ENCODE measurements at regions not wholly inside any gene's neighbourhood (a gene's known extent, or its start where the extent isn't known, plus 50 kb on each side); places are given as distances from the start of the nearest gene placed in this dataset.

- DNase-seq (ENCODE audit: low spot score): no peak
Measured at GRCh38 chr11:128095466-128095981, 491.8 kb downstream of the ETS1 start.

GRCh38 chr11:128093689-128094088 is 493.7 kb downstream of the ETS1 start:
- DNase-seq (ENCODE audit: low spot score): no peak

- no peak for DNase-seq (ENCODE audit: low spot score)
Measured at GRCh38 chr11:128089962-128090361, 497.4 kb downstream of the ETS1 start.

GRCh38 chr11:128086794-128087193 is 500.6 kb downstream of the ETS1 start:
- DNase-seq (ENCODE audit: low spot score): no peak

- DNase-seq (ENCODE audit: low spot score): no peak
Measured at GRCh38 chr11:128085276-128085675, 502.1 kb downstream of the ETS1 start.

- no peak for DNase-seq (ENCODE audit: low spot score)
Measured at GRCh38 chr11:128082574-128082973, 504.8 kb downstream of the ETS1 start.

GRCh38 chr11:128069665-128070064 is 517.7 kb downstream of the ETS1 start:
- DNase-seq (ENCODE audit: low spot score): no peak

- no peak for DNase-seq (ENCODE audit: low spot score)
Measured at GRCh38 chr11:128067780-128068179, 519.6 kb downstream of the ETS1 start.

GRCh38 chr11:128066399-128066798 is 521.0 kb downstream of the ETS1 start:
- DNase-seq (ENCODE audit: low spot score): no peak

- DNase-seq (ENCODE audit: low spot score): no peak
Measured at GRCh38 chr11:128061281-128061871, 526.0 kb downstream of the ETS1 start.

- no peak for DNase-seq (ENCODE audit: low spot score)
Measured at GRCh38 chr11:128058580-128059208, 528.7 kb downstream of the ETS1 start.

- no peak for DNase-seq (ENCODE audit: low spot score)
Measured at GRCh38 chr11:128057786-128058395, 529.5 kb downstream of the ETS1 start.

- DNase-seq (ENCODE audit: low spot score): no peak
Measured at GRCh38 chr11:128055576-128056217, 531.7 kb downstream of the ETS1 start.

- DNase-seq (ENCODE audit: low spot score): no peak
Measured at GRCh38 chr11:128053981-128054931, 533.1 kb downstream of the ETS1 start.

GRCh38 chr11:128052912-128053641 is 534.3 kb downstream of the ETS1 start:
- DNase-seq (ENCODE audit: low spot score): no peak

GRCh38 chr11:128048121-128048520 is 539.2 kb downstream of the ETS1 start:
- DNase-seq (ENCODE audit: low spot score): no peak

GRCh38 chr11:128047026-128047425 is 540.3 kb downstream of the ETS1 start:
- no peak for DNase-seq (ENCODE audit: low spot score)

- no peak for DNase-seq (ENCODE audit: low spot score)
Measured at GRCh38 chr11:128046213-128046612, 541.1 kb downstream of the ETS1 start.

- DNase-seq (ENCODE audit: low spot score): no peak
Measured at GRCh38 chr11:128045094-128045725, 542.1 kb downstream of the ETS1 start.

GRCh38 chr11:128042290-128042751 is 545.0 kb downstream of the ETS1 start:
- no peak for DNase-seq (ENCODE audit: low spot score)
